NB4 (cell line): ENCODE measurements at regions not wholly inside any gene's neighbourhood (a gene's known extent, or its start where the extent isn't known, plus 50 kb on each side); places are given as distances from the start of the nearest gene placed in this dataset.

ENCODE experiments used
- CTCF ChIP-seq: IDR thresholded peaks from one replicate; pipeline ENCODE4 v1.5.1; 2012; ENCODE audit warnings: low read depth, low read length
- POLR2A ChIP-seq: IDR thresholded peaks from 2 replicates; pipeline ENCODE4 v1.6.1; 2011; ENCODE audit warnings: mild to moderate bottlenecking; ENCODE audit not compliant: insufficient read length; ENCODE audit errors: extremely low read depth

- TF ChIP-seq CTCF (no peak), POLR2A (no peak)
Measured at GRCh38 chr5:156273325-156273724, 53.6 kb upstream of the SGCD start.
